Sigmoid colon (tissue), 4 donors: ENCODE measurements at regions not wholly inside any gene's neighbourhood (a gene's known extent, or its start where the extent isn't known, plus 50 kb on each side); places are given as distances from the start of the nearest gene placed in this dataset.

Experiments
- CTCF ChIP-seq, 4 experiments: fragments of 450-650 bp in 3 of 4; fragments of 200-600 bp in 1 of 4; IDR thresholded peaks; one replicate each; pipeline ENCODE4 v1.5.1; 2016 to 2019; ENCODE audit warnings: antibody characterized with exemption in 4 of 4, mild to moderate bottlenecking in 3 of 4, moderate library complexity in 2 of 4
- POLR2A ChIP-seq, 2 donors: fragments of 450-650 bp; IDR thresholded peaks; one replicate each; pipeline ENCODE4 v1.6.1; 2016; ENCODE audit warnings: antibody characterized with exemption in 2 of 2, mild to moderate bottlenecking in 2 of 2, moderate library complexity in 2 of 2
- POLR2AphosphoS5 ChIP-seq, 4 donors: sonication (generic); formaldehyde crosslinking; IDR thresholded peaks; one replicate each; pipeline ENCODE4 v1.6.1; 2017; ENCODE audit warnings: antibody characterized with exemption in 4 of 4

GRCh38 chr2:23145460-23145859 lies 239.5 kb upstream of the KLHL29 start:
- TF ChIP-seq POLR2A (IDR thresholded peaks at IDR 0.05) (no peak), CTCF (IDR thresholded peaks at IDR 0.05) (no peak), POLR2AphosphoS5 (IDR thresholded peaks at IDR 0.05) (no peak)
